AG04449 (cell line): ENCODE measurements at regions not wholly inside any gene's neighbourhood (a gene's known extent, or its start where the extent isn't known, plus 50 kb on each side); places are given as distances from the start of the nearest gene placed in this dataset.

Experiments
- CTCF ChIA-PET: fragments of 350-600 bp; formaldehyde crosslinking; extraction: SDS; loops from one replicate; lab custom pipeline; 2021; ENCODE audit warnings: antibody characterized with exemption; lab: Yijun Ruan, JAX
- POLR2A ChIA-PET: fragments of 400-600, 350-600 bp; formaldehyde crosslinking; extraction: SDS; loops from one replicate; lab custom pipeline; 2020; ENCODE audit warnings: antibody characterized with exemption, inconsistent platforms; lab: Yijun Ruan, JAX
- DNase-seq: peaks from one replicate; pipeline ENCODE4 v3.0.0-alpha.2; 2010; ENCODE audit warnings: low read depth, low spot score
- H3K4me3 ChIP-seq: 2 replicates; pipeline ENCODE4 v1.5.1; 2011; ENCODE audit warnings: low read depth, mild to moderate bottlenecking, control low read depth, low read length
- CTCF ChIP-seq: IDR thresholded peaks from one replicate; pipeline ENCODE4 v1.5.1; 2011; ENCODE audit warnings: mild to moderate bottlenecking, moderate library complexity, low read length, control low read depth, inconsistent platforms; ENCODE audit not compliant: insufficient read depth; ENCODE audit errors: missing control alignments

- DNase-seq: no peak
- ChIA-PET POLR2A (no interaction called here), CTCF (no interaction called here)
- no peak overlapping the region for H3K4me3 ChIP-seq
- no peak for TF ChIP-seq CTCF
Observed at GRCh38 chr5:164362835-164363234, 857.4 kb downstream of the MAT2B start.

- DNase-seq: no peak
- POLR2A ChIA-PET: no interaction called here
- CTCF ChIA-PET: no interaction called here
- TF ChIP-seq CTCF: no peak
- no peak overlapping the region for H3K4me3 ChIP-seq
Observed at GRCh38 chr5:164364237-164365208, 859.1 kb downstream of the MAT2B start.

- TF ChIP-seq CTCF: no peak
- no peak for DNase-seq
- CTCF ChIA-PET: no interaction called here
- no peak overlapping the region for H3K4me3 ChIP-seq
- POLR2A ChIA-PET: no interaction called here
Observed at GRCh38 chr5:164370841-164371240, 865.4 kb downstream of the MAT2B start.

- POLR2A ChIA-PET: no interaction called here
- no peak for DNase-seq
- CTCF ChIA-PET: no interaction called here
- H3K4me3 ChIP-seq: no peak overlapping the region
- no peak for TF ChIP-seq CTCF
Observed at GRCh38 chr5:164372892-164373291, 867.5 kb downstream of the MAT2B start.

- ChIA-PET CTCF (no interaction called here), POLR2A (no interaction called here)
- DNase-seq: no peak
- no peak overlapping the region for H3K4me3 ChIP-seq
- no peak for TF ChIP-seq CTCF
Observed at GRCh38 chr5:164373876-164374275, 868.5 kb downstream of the MAT2B start.

GRCh38 chr5:164375051-164375450, 869.6 kb downstream of the MAT2B start:
- ChIA-PET POLR2A (no interaction called here), CTCF (interaction anchor here (0.7 kb wide), 1 partner anchor 362 kb away, joined by 3 read pairs; no protein-coding TSS in a partner anchor)
- no peak for TF ChIP-seq CTCF
- DNase-seq: no peak
- no peak overlapping the region for H3K4me3 ChIP-seq
